ACHN (cell line): ENCODE measurements at regions not wholly inside any gene's neighbourhood (a gene's known extent, or its start where the extent isn't known, plus 50 kb on each side); places are given as distances from the start of the nearest gene placed in this dataset.
A peak's percentile ranks its signal among the peaks of the same experiment; 100 is the strongest.
"Not testable (repeated sequence)": the region's sequence is repeated elsewhere in the genome, so short reads cannot be mapped to it uniquely, and the experiment has no call there.

ENCODE experiments used
- DNase-seq: peaks from one replicate; pipeline ENCODE4 v3.0.0-alpha.2; 2015
- in situ Hi-C: cut with HindIII; loops from 2 replicates; pipeline ENCODE4 v1.10.0; 2017; ENCODE audit warnings: low sequenced_read_pairs, low pct_ligation_motif_present, low pct_unique_long_range_greater_than_20kb

GRCh38 chr11:83403691-83404389 is 117.7 kb upstream of the CCDC90B start:
- DNase-seq, result no peak
- in situ Hi-C loops, result no loop called here

GRCh38 chr11:83401506-83402225 is 115.5 kb upstream of the CCDC90B start:
- in situ Hi-C loops, result no loop called here
- no peak for DNase-seq

GRCh38 chr11:83394331-83394730 is 108.2 kb upstream of the CCDC90B start:
- in situ Hi-C loops, result no loop called here
- no peak for DNase-seq

GRCh38 chr11:83392556-83392955 is 106.4 kb upstream of the CCDC90B start:
- in situ Hi-C loops, result no loop called here

GRCh38 chr11:83389975-83390374 is 103.8 kb upstream of the CCDC90B start:
- no peak for DNase-seq
- in situ Hi-C loops, result no loop called here

More at GRCh38 chr11:83392556-83392955, 106.4 kb upstream of the CCDC90B start:
- no peak for DNase-seq

- in situ Hi-C loops, DNase-seq: not testable (repeated sequence)
Measured at GRCh38 chr11:83383838-83384237, 97.7 kb upstream of the CCDC90B start.

- in situ Hi-C loops, result no loop called here
- DNase-seq, result no peak
Measured at GRCh38 chr11:83374311-83374710, 88.1 kb upstream of the CCDC90B start.

GRCh38 chr11:83371489-83371888 is 85.3 kb upstream of the CCDC90B start:
- DNase-seq, result no peak
- in situ Hi-C loops, result no loop called here

- in situ Hi-C loops, result no loop called here
- DNase-seq, result no peak
Measured at GRCh38 chr11:83367745-83368144, 81.6 kb upstream of the CCDC90B start.

- DNase-seq, result no peak
Measured at GRCh38 chr11:83364500-83365045, 78.4 kb upstream of the CCDC90B start.

GRCh38 chr11:83363312-83363711 is 77.1 kb upstream of the CCDC90B start:
- in situ Hi-C loops, result no loop called here

More at GRCh38 chr11:83364500-83365045, 78.4 kb upstream of the CCDC90B start:
- in situ Hi-C loops, result no loop called here

GRCh38 chr11:83361831-83362230 is 75.7 kb upstream of the CCDC90B start:
- no peak for DNase-seq
- in situ Hi-C loops, result no loop called here

More at GRCh38 chr11:83363312-83363711, 77.1 kb upstream of the CCDC90B start:
- no peak for DNase-seq

GRCh38 chr11:83355391-83355790 is 69.2 kb upstream of the CCDC90B start:
- DNase-seq, result no peak
- in situ Hi-C loops, result no loop called here

- DNase-seq, result no peak
- in situ Hi-C loops, result no loop called here
Measured at GRCh38 chr11:83350187-83350586, 64.0 kb upstream of the CCDC90B start.

GRCh38 chr11:83349296-83349695 is 63.1 kb upstream of the CCDC90B start:
- in situ Hi-C loops, result no loop called here
- DNase-seq, result no peak

GRCh38 chr11:83346706-83347105 is 60.5 kb upstream of the CCDC90B start:
- DNase-seq, in situ Hi-C loops: not testable (repeated sequence)

GRCh38 chr11:83344521-83344920 is 58.4 kb upstream of the CCDC90B start:
- peak; percentile 5 for DNase-seq
- in situ Hi-C loops, result not testable (repeated sequence)

GRCh38 chr11:83336993-83337392 is 50.8 kb upstream of the CCDC90B start:
- DNase-seq, result no peak
- in situ Hi-C loops, result no loop called here
